H1 (cell line): ENCODE measurements at regions not wholly inside any gene's neighbourhood (a gene's known extent, or its start where the extent isn't known, plus 50 kb on each side); places are given as distances from the start of the nearest gene placed in this dataset.

Source experiments
- CTCF ChIA-PET: fragments of 300-600 bp; sonication (Branson Sonifier 250); formaldehyde crosslinking; loops from one replicate; lab custom pipeline; 2021; ENCODE audit not compliant: partially characterized antibody; lab: Charles Lee
- POLR2A ChIA-PET: fragments of 300-600 bp; sonication (Branson Sonifier 250); formaldehyde crosslinking; loops from one replicate; lab custom pipeline; 2021; ENCODE audit warnings: inconsistent platforms; ENCODE audit not compliant: partially characterized antibody; lab: Charles Lee
- DNase-seq, 2 experiments: peaks; one replicate each; pipeline versions ENCODE4 v3.0.0 to v3.0.0-alpha.2; 2010 to 2022; ENCODE audit warnings: low spot score in 2 of 2, low read depth in 1 of 2, mixed read lengths in 1 of 2
- FAIRE-seq: peaks from 2 replicates; lab custom pipeline; 2011; peaks lifted over from hg19 to GRCh38; lab: Jason Lieb, UNC
- H2AFZ ChIP-seq: 2 replicates; pipeline ENCODE4 v1.8.1; 2012; ENCODE audit warnings: low read length, inconsistent platforms
- H2AK5ac ChIP-seq: 2 replicates; pipeline ENCODE4 v1.6.1; 2013; ENCODE audit warnings: low read depth, low read length
- H2BK120ac ChIP-seq: replicated peaks from 2 replicates; pipeline ENCODE3; 2013; ENCODE audit warnings: low read depth, low read length, inconsistent platforms
- H2BK12ac ChIP-seq: 2 replicates; pipeline ENCODE4 v1.6.1; 2013; ENCODE audit warnings: low read depth, low read length
- H2BK15ac ChIP-seq: 2 replicates; pipeline ENCODE4 v1.6.1; 2013; ENCODE audit warnings: low read length
- H2BK20ac ChIP-seq: 2 replicates; pipeline ENCODE4 v1.6.1; 2013; ENCODE audit warnings: low read length
- H2BK5ac ChIP-seq: 2 replicates; pipeline ENCODE4 v1.6.1; 2013; ENCODE audit warnings: low read depth, low read length
- H3K14ac ChIP-seq: 2 replicates; pipeline ENCODE4 v1.6.1; 2013; ENCODE audit warnings: inconsistent platforms; ENCODE audit not compliant: insufficient read length
- H3K18ac ChIP-seq: 2 replicates; pipeline ENCODE4 v1.6.1; 2013; ENCODE audit warnings: low read length; ENCODE audit errors: extremely low read depth
- H3K23ac ChIP-seq: 2 replicates; pipeline ENCODE4 v1.6.1; 2013; ENCODE audit warnings: inconsistent platforms; ENCODE audit not compliant: insufficient read length
- H3K23me2 ChIP-seq: 2 replicates; pipeline ENCODE4 v1.6.1; 2013; ENCODE audit warnings: low read depth, low read length
- H3K27ac ChIP-seq: 2 replicates; pipeline ENCODE4 v1.6.1; 2011; ENCODE audit warnings: low read depth, low read length, inconsistent platforms
- H3K27me3 ChIP-seq, 4 experiments: replicated peaks in 1 of 4; 1 replicate in 1 of 4; 2 replicates in 3 of 4; pipeline versions ENCODE4 v1.6.1 to v1.8.1; 2011 to 2013; ENCODE audit warnings: low read length in 3 of 4, mild to moderate bottlenecking in 3 of 4, inconsistent platforms in 2 of 4, mixed read lengths in 2 of 4, moderate library complexity in 1 of 4; ENCODE audit not compliant: control insufficient read depth in 3 of 4, insufficient read depth in 3 of 4; ENCODE audit errors: extremely low read depth in 1 of 4
- H3K36me3 ChIP-seq, 4 experiments: 2 replicates each; pipeline versions ENCODE4 v1.6.1 to v1.8.1; 2011 to 2013; ENCODE audit warnings: mild to moderate bottlenecking in 4 of 4, low read length in 3 of 4, moderate library complexity in 2 of 4, control low read depth in 1 of 4, inconsistent platforms in 1 of 4; ENCODE audit not compliant: insufficient read depth in 4 of 4, control insufficient read depth in 2 of 4
- H3K4ac ChIP-seq: replicated peaks from 2 replicates; pipeline ENCODE3; 2013; ENCODE audit warnings: low read length, low read depth, mixed read lengths, inconsistent platforms; ENCODE audit not compliant: insufficient read length
- H3K4me1 ChIP-seq, 4 experiments: replicated peaks in 1 of 4; 1 replicate in 1 of 4; 2 replicates in 3 of 4; pipeline versions ENCODE4 v1.6.1 to v1.8.1; 2011 to 2013; ENCODE audit warnings: low read length in 3 of 4, inconsistent platforms in 2 of 4, mixed read lengths in 1 of 4; ENCODE audit not compliant: insufficient read depth in 4 of 4, control insufficient read depth in 3 of 4
- H3K4me2 ChIP-seq, 2 experiments: 2 replicates each; pipeline versions ENCODE4 v1.6.1 to v1.8.1; 2011 to 2013; ENCODE audit warnings: low read depth in 2 of 2, low read length in 2 of 2, control low read depth in 1 of 2, inconsistent platforms in 1 of 2, mild to moderate bottlenecking in 1 of 2; ENCODE audit not compliant: insufficient read depth in 1 of 2
- H3K4me3 ChIP-seq, 4 experiments: fragments of 200-600, 300-600 bp in 1 of 4; sonication (generic), shearing (Covaris generic), sonication (Bioruptor Twin) in 1 of 4; 2 replicates each; pipeline versions ENCODE4 v1.5.1 to v1.8.1; 2011 to 2016; ENCODE audit warnings: low read length in 4 of 4, low read depth in 3 of 4, control low read depth in 2 of 4, inconsistent platforms in 2 of 4, mild to moderate bottlenecking in 2 of 4, mixed read lengths in 1 of 4, moderate library complexity in 1 of 4; ENCODE audit not compliant: insufficient read depth in 2 of 4; ENCODE audit errors: extremely low read depth in 1 of 4
- H3K56ac ChIP-seq: replicated peaks from 2 replicates; pipeline ENCODE3; 2013; ENCODE audit warnings: low read depth, mild to moderate bottlenecking, mixed read lengths, low read length, inconsistent platforms; ENCODE audit not compliant: insufficient read length
- H3K79me1 ChIP-seq: 2 replicates; pipeline ENCODE4 v1.6.1; 2013; ENCODE audit warnings: low read depth, low read length, control low read depth
- H3K79me2 ChIP-seq, 2 experiments: 2 replicates each; pipeline versions ENCODE4 v1.6.1 to v1.8.1; 2012 to 2013; ENCODE audit warnings: low read length in 2 of 2, mild to moderate bottlenecking in 2 of 2, inconsistent platforms in 1 of 2; ENCODE audit not compliant: insufficient read depth in 2 of 2, control insufficient read depth in 1 of 2
- H3K9ac ChIP-seq, 4 experiments: replicated peaks in 1 of 4; 1 replicate in 1 of 4; 2 replicates in 3 of 4; pipeline versions ENCODE4 v1.6.1 to v1.8.1; 2011 to 2013; ENCODE audit warnings: low read depth in 3 of 4, low read length in 3 of 4, control low read depth in 2 of 4, mild to moderate bottlenecking in 2 of 4, moderate library complexity in 2 of 4, inconsistent platforms in 1 of 4; ENCODE audit errors: extremely low read depth in 1 of 4
- H3K9me3 ChIP-seq, 2 experiments: 2 replicates each; pipeline versions ENCODE4 v1.6.1 to v1.8.1; 2012 to 2013; ENCODE audit warnings: mild to moderate bottlenecking in 2 of 2, moderate library complexity in 2 of 2, control low read depth in 1 of 2, inconsistent platforms in 1 of 2, low read depth in 1 of 2, low read length in 1 of 2, mixed read lengths in 1 of 2; ENCODE audit not compliant: insufficient read depth in 2 of 2
- H4K20me1 ChIP-seq, 2 experiments: replicated peaks in 1 of 2; 2 replicates each; pipeline versions ENCODE3 to v1.8.1; 2011 to 2013; ENCODE audit warnings: inconsistent platforms in 2 of 2, low read length in 2 of 2, mild to moderate bottlenecking in 1 of 2; ENCODE audit not compliant: insufficient read depth in 2 of 2, control insufficient read depth in 1 of 2
- H4K5ac ChIP-seq: 2 replicates; pipeline ENCODE4 v1.6.1; 2013; ENCODE audit warnings: low read length, low read depth, mixed read lengths, inconsistent platforms; ENCODE audit not compliant: insufficient read length
- H4K8ac ChIP-seq: 2 replicates; pipeline ENCODE4 v1.8.0; 2013; ENCODE audit warnings: mild to moderate bottlenecking, moderate library complexity, low read length, inconsistent platforms; ENCODE audit not compliant: insufficient read depth; ENCODE audit errors: extremely low read depth
- H4K91ac ChIP-seq: replicated peaks from 2 replicates; pipeline ENCODE3; 2013; ENCODE audit warnings: low read length, mixed read lengths, inconsistent platforms; ENCODE audit not compliant: insufficient read length
- KDM4A ChIP-seq: IDR thresholded peaks from one replicate; pipeline ENCODE4 v1.7.1; 2012; ENCODE audit warnings: low read depth, mild to moderate bottlenecking, moderate library complexity, low read length, inconsistent platforms; ENCODE audit not compliant: severe bottlenecking
- KDM5A ChIP-seq: fragments of 200-600 bp; IDR thresholded peaks from 2 replicates; pipeline ENCODE4 v1.7.1; 2012; ENCODE audit warnings: mild to moderate bottlenecking, low read length, inconsistent platforms, mixed read lengths
- MAFK ChIP-seq: IDR thresholded peaks from 2 replicates; pipeline ENCODE4 v1.6.1; 2012; ENCODE audit warnings: low read depth, mild to moderate bottlenecking, improper control_type of control experiment, low read length
- WGBS, 2 experiments: shearing (Covaris generic) in 1 of 2; methylation state at CpG; one replicate each; pipeline versions ENCODE4 v1.1.6 to v1.1.7; 2013 to 2015; ENCODE audit warnings: low lambda C conversion rate in 2 of 2, mixed read lengths in 2 of 2, inconsistent platforms in 1 of 2, low coverage in 1 of 2, missing lambda C conversion rate in 1 of 2; ENCODE audit not compliant: insufficient replicate concordance in 2 of 2, insufficient coverage in 1 of 2, insufficient read length in 1 of 2; ENCODE audit errors: extremely low coverage in 1 of 2, missing lambda C conversion rate in 1 of 2; 5-methylcytosine and 5-hydroxymethylcytosine counted together
- TF ChIP-seq, protein P1 (sequence below), 3 experiments: IDR thresholded peaks; 1 replicate in 2 of 3; 2 replicates in 1 of 3; pipeline versions ENCODE4 v1.5.1 to v1.6.1; 2011; ENCODE audit warnings: low read length in 3 of 3, mild to moderate bottlenecking in 3 of 3, inconsistent platforms in 2 of 3, low read depth in 1 of 3, moderate library complexity in 1 of 3; ENCODE audit not compliant: insufficient read depth in 1 of 3; ENCODE audit errors: control extremely low read depth in 1 of 3

- Histone ChIP-seq H3K56ac (no peak overlapping the region), H2AFZ (no peak overlapping the region), H4K91ac (no peak overlapping the region), H3K4me2 (no peak overlapping the region), H3K4me3 (no peak overlapping the region), H2BK15ac (no peak overlapping the region), H3K9me3 (peaks cover 12 to 16% of the 10 kb centered on the region in 2 experiments; a peak in 3 of 4 replicates), H3K9ac (no peak overlapping the region), H2AK5ac (no peak overlapping the region), H2BK20ac (no peak overlapping the region), H3K4me1 (peaks cover 0 to 16% (median 4%) of the 10 kb centered on the region in 4 experiments; a peak in 3 of 7 replicates), H3K27me3 (no peaks in the 10 kb centered on the region; a peak in 1 of 7 replicates), H4K20me1 (no peaks in the 10 kb centered on the region), H3K23me2 (no peaks in the 10 kb centered on the region), H3K23ac (no peak overlapping the region), H3K27ac (no peak overlapping the region), H2BK120ac (no peak overlapping the region), H2BK12ac (no peak overlapping the region), H4K8ac (no peak overlapping the region), H3K79me2 (no peaks in the 10 kb centered on the region), H3K4ac (no peak overlapping the region), H2BK5ac (no peak overlapping the region), H3K14ac (no peak overlapping the region), H3K36me3 (no peaks in the 10 kb centered on the region), H3K79me1 (no peaks in the 10 kb centered on the region), H3K18ac (no peak overlapping the region), H4K5ac (no peak overlapping the region)
- FAIRE-seq = no peak
- TF ChIP-seq, protein P1, sequence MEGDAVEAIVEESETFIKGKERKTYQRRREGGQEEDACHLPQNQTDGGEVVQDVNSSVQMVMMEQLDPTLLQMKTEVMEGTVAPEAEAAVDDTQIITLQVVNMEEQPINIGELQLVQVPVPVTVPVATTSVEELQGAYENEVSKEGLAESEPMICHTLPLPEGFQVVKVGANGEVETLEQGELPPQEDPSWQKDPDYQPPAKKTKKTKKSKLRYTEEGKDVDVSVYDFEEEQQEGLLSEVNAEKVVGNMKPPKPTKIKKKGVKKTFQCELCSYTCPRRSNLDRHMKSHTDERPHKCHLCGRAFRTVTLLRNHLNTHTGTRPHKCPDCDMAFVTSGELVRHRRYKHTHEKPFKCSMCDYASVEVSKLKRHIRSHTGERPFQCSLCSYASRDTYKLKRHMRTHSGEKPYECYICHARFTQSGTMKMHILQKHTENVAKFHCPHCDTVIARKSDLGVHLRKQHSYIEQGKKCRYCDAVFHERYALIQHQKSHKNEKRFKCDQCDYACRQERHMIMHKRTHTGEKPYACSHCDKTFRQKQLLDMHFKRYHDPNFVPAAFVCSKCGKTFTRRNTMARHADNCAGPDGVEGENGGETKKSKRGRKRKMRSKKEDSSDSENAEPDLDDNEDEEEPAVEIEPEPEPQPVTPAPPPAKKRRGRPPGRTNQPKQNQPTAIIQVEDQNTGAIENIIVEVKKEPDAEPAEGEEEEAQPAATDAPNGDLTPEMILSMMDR (IDR thresholded peaks at IDR 0.05; ENCODE audit: control extremely low read depth in 1 of 3, insufficient read depth in 1 of 3, low read depth in 1 of 3, low read length in 3 of 3) = no peak
- TF ChIP-seq KDM5A = no peak
- no peak for TF ChIP-seq KDM4A
- no peak for TF ChIP-seq MAFK
- CTCF ChIA-PET = interaction anchor here (0.9 kb wide), 1 partner anchor 11 kb away, joined by 3 read pairs; no protein-coding TSS in a partner anchor
- 87% methylated on average over 5 of the region's 5 CpGs; no CpG with 5 or more reads in 1 of the 2 experiments for WGBS, 2 experiments
- DNase-seq = no peak
- POLR2A ChIA-PET = no interaction called here
Measured at GRCh38 chr6:169108753-169109152, 144.9 kb downstream of the THBS2 start.
